ENCODE measurements at regions not wholly inside any gene's neighbourhood (a gene's known extent, or its start where the extent isn't known, plus 50 kb on each side); places are given as distances from the start of the nearest gene placed in this dataset.

- TF ChIP-seq, protein P1, sequence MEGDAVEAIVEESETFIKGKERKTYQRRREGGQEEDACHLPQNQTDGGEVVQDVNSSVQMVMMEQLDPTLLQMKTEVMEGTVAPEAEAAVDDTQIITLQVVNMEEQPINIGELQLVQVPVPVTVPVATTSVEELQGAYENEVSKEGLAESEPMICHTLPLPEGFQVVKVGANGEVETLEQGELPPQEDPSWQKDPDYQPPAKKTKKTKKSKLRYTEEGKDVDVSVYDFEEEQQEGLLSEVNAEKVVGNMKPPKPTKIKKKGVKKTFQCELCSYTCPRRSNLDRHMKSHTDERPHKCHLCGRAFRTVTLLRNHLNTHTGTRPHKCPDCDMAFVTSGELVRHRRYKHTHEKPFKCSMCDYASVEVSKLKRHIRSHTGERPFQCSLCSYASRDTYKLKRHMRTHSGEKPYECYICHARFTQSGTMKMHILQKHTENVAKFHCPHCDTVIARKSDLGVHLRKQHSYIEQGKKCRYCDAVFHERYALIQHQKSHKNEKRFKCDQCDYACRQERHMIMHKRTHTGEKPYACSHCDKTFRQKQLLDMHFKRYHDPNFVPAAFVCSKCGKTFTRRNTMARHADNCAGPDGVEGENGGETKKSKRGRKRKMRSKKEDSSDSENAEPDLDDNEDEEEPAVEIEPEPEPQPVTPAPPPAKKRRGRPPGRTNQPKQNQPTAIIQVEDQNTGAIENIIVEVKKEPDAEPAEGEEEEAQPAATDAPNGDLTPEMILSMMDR (IDR thresholded peaks at IDR 0.05), result no peak
- no peak for TF ChIP-seq POLR2A (IDR thresholded peaks at IDR 0.05)
Observed at GRCh38 chr2:199581935-199582360, 124.2 kb upstream of the SATB2 start.

Data from right lobe of liver (tissue), 4 donors.